HG03025 (cell line): ENCODE measurements at regions not wholly inside any gene's neighbourhood (a gene's known extent, or its start where the extent isn't known, plus 50 kb on each side); places are given as distances from the start of the nearest gene placed in this dataset.
"Not testable (repeated sequence)": the region's sequence is repeated elsewhere in the genome, so short reads cannot be mapped to it uniquely, and the experiment has no call there.

Source experiments
- ATAC-seq: cut with Tn5 transposase; IDR thresholded peaks from one replicate; pipeline ENCODE4 v1.9.1; 2021; ENCODE audit warnings: mild to moderate bottlenecking, moderate library complexity; ENCODE audit not compliant: unreplicated experiment, low FRiP score

- no peak for ATAC-seq
Observed at GRCh38 chr5:71903808-71904207, 184.7 kb downstream of the CARTPT start.

- ATAC-seq: no peak
Observed at GRCh38 chr5:71904852-71905251, 185.8 kb downstream of the CARTPT start.

- ATAC-seq: no peak
Observed at GRCh38 chr5:71905834-71906711, 187.0 kb downstream of the CARTPT start.

DNA sequence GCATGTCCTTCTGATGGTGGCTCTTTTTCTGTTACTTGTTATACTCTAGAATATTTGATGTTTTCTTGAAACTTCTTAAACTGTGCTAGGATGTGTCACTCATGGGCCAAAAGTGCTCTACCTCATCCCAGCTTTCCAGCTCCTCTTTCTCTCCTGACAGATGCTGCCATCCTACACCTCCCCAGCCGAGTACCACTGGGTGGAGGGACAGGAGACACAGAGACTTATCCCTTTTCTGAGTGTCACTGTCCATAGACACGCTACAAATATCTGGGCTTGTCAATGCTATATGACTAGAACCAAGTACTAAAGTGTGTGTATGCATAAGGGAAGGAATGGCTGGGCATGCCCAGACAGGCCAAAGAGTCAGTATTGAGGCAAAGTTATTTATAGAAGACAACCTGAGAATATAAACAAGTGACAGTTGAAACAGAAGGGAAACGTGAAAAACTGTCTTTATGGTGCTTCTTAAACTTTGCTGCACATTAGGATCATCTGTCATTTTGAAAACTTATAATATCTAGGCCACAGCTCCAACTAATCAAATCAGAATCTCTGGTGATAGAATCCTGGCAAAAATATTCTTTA is 188.0 kb downstream of the CARTPT start:
- ATAC-seq: no peak

GRCh38 chr5:71907608-71908145 is 188.6 kb downstream of the CARTPT start:
- ATAC-seq: no peak

GRCh38 chr5:71910741-71911140 is 191.7 kb downstream of the CARTPT start:
- ATAC-seq: no peak

DNA sequence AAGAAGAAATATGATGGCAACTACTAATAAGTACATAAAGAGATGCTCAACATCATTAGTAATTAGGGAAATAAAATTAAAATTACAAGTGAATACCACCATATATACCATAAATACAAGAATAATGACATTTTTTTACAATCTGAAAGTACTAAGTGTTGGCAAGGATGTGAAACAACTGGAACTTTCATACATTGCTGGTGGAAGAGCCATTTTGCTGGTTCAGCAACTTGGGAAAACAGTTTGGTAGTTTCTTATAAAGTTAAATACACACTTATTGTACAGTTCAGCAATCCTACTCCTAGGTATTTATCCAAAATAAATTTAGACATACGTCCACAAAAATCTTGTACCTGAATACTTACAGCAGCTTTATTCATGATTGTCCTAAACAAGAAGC is 192.9 kb downstream of the CARTPT start:
- ATAC-seq: no peak

GRCh38 chr5:71914281-71914680 is 193.0 kb upstream of the MAP1B start:
- no peak for ATAC-seq

GRCh38 chr5:71922584-71923106 is 184.6 kb upstream of the MAP1B start:
- no peak for ATAC-seq

DNA sequence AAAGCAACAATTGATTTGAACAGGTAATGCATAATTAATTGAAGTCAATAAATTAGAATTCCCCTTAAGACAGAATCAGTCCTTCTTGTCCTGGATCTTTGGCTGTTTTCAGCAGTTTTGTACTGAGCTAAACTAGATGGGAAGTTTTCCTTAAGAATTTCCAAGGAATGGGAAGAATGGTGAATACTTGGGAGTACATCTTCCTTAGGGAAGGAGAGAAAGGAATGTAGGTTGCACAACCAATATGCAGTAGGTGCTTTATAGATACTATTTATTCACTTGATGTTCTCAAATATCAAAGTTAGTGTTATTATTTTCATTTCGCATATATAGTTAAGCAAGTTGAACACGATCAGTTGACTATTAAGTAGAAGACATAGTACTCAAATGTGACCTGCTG is 183.5 kb upstream of the MAP1B start:
- ATAC-seq: no peak

- ATAC-seq: no peak
Observed at GRCh38 chr5:71924325-71924724, 182.9 kb upstream of the MAP1B start.

DNA sequence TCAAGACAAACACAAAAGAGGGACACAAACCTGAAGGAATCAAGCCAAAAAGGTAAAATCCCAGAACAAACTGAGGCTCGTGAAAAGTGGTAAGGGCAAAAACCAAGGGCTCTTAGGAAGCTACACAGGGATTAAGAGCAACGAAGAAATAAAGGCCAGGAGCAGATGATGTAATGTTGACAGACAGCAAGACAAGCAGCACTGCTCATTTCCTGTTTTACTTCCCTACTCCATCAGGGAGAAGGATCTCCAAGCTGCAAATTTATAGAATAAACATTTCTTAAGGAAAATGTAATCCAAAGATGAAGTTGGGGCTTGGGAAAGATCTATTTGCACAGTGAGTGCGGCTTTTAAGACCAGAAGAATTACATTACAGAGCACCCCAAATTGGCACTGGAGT is 182.3 kb upstream of the MAP1B start:
- no peak for ATAC-seq

DNA sequence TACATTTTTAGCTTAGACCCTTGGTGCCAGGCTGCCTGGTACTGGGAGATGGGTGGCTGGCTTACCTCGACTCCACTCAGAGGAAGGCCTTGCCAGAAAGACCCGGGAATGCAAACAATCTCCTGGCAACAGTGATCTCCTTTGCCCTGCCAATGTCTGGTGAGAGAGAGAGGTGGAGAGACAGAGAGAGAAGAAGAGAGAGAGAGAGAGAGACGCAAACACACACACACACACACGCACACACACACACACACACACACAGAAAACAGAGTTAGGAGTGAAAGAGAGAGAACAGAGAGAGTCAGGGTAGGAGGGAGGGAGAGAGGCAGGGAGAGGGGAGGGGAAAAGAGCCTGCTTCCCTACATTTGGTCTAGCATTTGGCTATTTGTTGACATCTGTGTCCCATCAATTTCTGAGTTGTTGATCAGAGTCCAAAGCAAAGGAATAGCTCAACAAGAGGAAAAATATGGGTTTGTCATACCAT is 181.6 kb upstream of the MAP1B start:
- ATAC-seq: no peak

DNA sequence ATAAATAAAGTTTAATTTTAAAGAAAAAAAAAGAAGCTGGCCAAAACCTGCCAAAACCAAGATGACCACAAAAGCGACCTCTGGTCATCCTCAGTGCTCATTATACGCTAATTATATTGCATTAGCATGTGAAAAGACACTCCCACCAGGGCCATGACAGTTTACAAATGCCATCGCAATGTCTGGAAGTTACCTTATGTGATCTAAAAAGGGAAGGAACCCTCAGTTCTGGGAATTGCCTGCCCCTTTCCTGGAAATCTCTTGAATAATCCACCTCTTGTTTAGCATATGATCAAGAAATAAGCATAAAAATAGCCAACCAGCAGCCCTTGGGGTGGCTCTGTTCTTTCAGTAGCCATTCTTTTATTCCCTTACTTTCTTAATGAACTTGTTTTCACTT is 178.3 kb upstream of the MAP1B start:
- ATAC-seq: no peak

DNA sequence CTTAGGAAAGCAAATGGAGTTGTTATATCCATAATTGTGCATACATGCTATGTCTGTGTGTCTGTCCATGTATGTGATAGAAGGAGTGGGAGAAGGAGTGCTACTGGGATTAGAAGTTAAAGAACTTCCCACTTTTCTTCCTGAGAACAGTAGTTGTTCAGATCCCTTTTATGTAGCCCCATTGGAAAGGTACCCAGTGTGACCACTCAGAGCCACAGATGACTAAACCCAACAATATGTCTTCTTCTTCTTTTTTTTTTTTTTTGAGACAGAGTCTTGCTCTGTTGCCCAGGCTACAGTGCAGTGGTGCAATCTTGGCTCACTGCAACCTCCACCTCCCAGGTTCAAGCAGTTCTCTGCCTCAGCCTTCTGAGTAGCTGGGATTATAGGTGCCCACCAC is 176.7 kb upstream of the MAP1B start:
- not testable (repeated sequence) for ATAC-seq

DNA sequence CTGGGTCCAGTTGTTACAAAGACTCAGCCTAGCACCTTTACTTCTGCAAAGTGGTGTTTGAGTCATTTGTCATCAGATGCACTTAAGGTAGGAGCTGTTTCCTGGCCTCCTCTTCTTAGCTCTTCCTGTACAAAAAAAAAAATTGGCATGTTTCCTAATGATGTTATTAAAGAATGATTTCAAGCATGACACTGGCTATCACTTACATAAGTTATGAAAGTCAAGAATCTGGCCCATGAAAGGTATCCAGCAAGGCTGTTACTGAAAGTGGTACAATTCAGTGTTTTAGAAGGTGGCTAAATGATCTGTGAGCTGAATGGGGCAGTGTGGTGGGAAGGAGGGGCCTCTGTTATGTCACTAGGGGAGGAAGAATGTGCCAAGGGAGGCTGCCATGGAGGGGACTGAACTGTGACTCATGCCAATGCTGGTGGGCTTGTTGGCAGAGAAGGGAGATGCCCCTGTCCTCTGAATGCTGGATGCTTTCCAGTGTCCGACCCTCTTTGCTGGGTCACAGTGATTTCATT is 175.1 kb upstream of the MAP1B start:
- no peak for ATAC-seq

DNA sequence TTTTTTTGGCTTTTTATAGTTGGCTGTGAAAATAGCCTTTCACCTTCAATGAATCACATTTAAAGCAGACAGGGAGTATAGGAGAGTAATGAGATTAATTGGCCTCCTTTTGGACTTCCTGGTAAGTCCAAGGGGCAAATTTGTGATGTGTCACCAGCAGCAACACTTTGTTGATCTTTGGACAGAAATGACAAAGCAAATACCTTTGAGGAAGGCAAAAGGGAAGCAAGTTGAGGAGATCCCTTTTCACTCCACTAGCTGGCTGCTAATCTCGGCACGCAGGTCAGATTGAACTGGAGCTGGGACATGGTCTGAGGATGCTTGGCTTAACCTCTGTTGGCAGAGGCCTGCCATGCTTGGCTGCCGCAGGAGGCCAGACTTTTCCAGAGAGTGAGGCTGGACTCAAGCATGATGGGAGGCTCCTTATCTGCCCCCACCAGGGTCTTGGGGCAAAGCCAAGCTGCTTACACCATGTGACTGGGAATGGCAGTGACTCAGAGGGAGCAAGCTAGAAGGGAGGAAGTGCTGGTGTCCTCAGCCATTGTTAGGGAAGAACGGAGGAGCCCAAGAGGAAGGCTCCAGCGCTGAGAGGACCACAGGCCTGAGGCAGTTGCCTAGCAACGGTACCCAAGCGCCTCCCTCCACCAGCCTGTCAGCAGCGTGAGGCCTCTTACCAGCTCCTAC is 174.5 kb upstream of the MAP1B start:
- ATAC-seq: no peak

GRCh38 chr5:71934322-71934721 is 173.0 kb upstream of the MAP1B start:
- ATAC-seq: no peak

DNA sequence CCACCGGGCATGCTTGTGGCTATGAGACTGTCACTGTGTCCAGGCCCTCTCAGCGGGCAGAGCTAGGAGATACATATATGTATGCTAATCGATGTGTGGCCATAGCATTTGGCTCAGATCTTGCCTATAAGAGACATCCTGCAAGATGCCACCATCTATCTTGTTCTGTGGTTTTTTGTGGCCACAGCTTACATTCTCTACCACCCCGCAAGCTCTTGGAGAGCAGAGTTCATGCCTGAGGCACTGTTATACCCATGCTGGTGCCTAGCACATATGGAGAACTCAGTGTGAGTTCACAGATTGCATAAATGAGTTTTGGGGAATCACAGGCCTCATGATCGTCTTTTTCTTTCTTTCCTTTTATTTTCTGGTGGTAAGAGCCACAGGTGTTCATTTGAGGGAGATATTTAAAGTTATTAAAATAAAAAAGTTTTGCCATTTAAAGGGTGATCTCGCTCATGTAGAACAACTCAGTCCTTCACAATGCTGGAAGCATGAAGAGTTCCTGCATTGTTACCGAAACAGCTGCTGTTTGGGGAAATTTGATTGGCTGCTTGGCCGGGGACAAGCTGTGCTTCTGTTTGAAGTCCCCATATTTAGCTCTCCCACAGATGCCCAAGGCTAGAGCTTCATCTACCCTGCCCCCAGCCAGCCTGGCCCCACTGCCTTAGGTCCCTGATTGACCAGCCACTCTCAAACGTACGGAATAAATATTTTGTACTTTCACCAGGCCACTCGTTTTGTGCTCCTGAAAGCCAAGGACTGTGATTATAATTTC is 169.2 kb upstream of the MAP1B start:
- ATAC-seq: no peak

- no peak for ATAC-seq
Observed at GRCh38 chr5:71938895-71939294, 168.4 kb upstream of the MAP1B start.
